ENCODE measurements at regions not wholly inside any gene's neighbourhood (a gene's known extent, or its start where the extent isn't known, plus 50 kb on each side); places are given as distances from the start of the nearest gene placed in this dataset.

GRCh38 chr20:39812116-39812515 is 850.0 kb downstream of the DHX35 start:
- Histone ChIP-seq H3K79me2 (ENCODE audit: insufficient read depth, low read length) (no peaks in the 10 kb centered on the region), H3K27ac (ENCODE audit: low read depth, low read length, poor library complexity, severe bottlenecking) (no peak overlapping the region), H3K9me2 (ENCODE audit: low read depth, low read length) (no peaks in the 10 kb centered on the region), H4K20me1 (ENCODE audit: insufficient read depth, low read length) (no peaks in the 10 kb centered on the region), H3K36me3 (ENCODE audit: insufficient read depth, low read length) (no peaks in the 10 kb centered on the region), H2AFZ (ENCODE audit: low read length) (no peak overlapping the region), H3K4me2 (ENCODE audit: low read length) (no peak overlapping the region), H3K9me3 (ENCODE audit: low read length) (no peaks in the 10 kb centered on the region), H3K4me3 (ENCODE audit: low read depth, low read length, poor library complexity, severe bottlenecking) (no peak overlapping the region), H3K4me1 (ENCODE audit: insufficient read depth, low read length, severe bottlenecking) (no peaks in the 10 kb centered on the region), H3K9ac (ENCODE audit: low read length) (no peak overlapping the region), H3K27me3 (ENCODE audit: insufficient read depth, low read length) (no peaks in the 10 kb centered on the region), H3F3A (ENCODE audit: insufficient read depth, low read length) (no peaks in the 10 kb centered on the region)
- TF ChIP-seq EZH2 (IDR thresholded peaks at IDR 0.05; ENCODE audit: borderline replicate concordance, low read length): no peak
- TF ChIP-seq CTCF (IDR thresholded peaks at IDR 0.05; ENCODE audit: low read length): no peak

GRCh38 chr20:39810309-39810708 is 848.2 kb downstream of the DHX35 start:
- Histone ChIP-seq H3K4me2 (ENCODE audit: low read length) (no peak overlapping the region), H3K9me3 (ENCODE audit: low read length) (no peaks in the 10 kb centered on the region), H3K9ac (ENCODE audit: low read length) (no peak overlapping the region), H3K4me3 (ENCODE audit: low read depth, low read length, poor library complexity, severe bottlenecking) (no peak overlapping the region), H3K36me3 (ENCODE audit: insufficient read depth, low read length) (no peaks in the 10 kb centered on the region), H4K20me1 (ENCODE audit: insufficient read depth, low read length) (no peaks in the 10 kb centered on the region), H3K4me1 (ENCODE audit: insufficient read depth, low read length, severe bottlenecking) (no peaks in the 10 kb centered on the region), H2AFZ (ENCODE audit: low read length) (no peak overlapping the region), H3F3A (ENCODE audit: insufficient read depth, low read length) (no peaks in the 10 kb centered on the region), H3K27me3 (ENCODE audit: insufficient read depth, low read length) (no peaks in the 10 kb centered on the region), H3K79me2 (ENCODE audit: insufficient read depth, low read length) (no peaks in the 10 kb centered on the region), H3K9me2 (ENCODE audit: low read depth, low read length) (no peaks in the 10 kb centered on the region), H3K27ac (ENCODE audit: low read depth, low read length, poor library complexity, severe bottlenecking) (no peak overlapping the region)
- TF ChIP-seq EZH2 (IDR thresholded peaks at IDR 0.05; ENCODE audit: borderline replicate concordance, low read length) (no peak), CTCF (IDR thresholded peaks at IDR 0.05; ENCODE audit: low read length) (no peak)

GRCh38 chr20:39808613-39809012 is 846.5 kb downstream of the DHX35 start:
- Histone ChIP-seq H4K20me1 (ENCODE audit: insufficient read depth, low read length) (no peaks in the 10 kb centered on the region), H3K9ac (ENCODE audit: low read length) (no peak overlapping the region), H3K4me2 (ENCODE audit: low read length) (no peak overlapping the region), H3K9me2 (ENCODE audit: low read depth, low read length) (no peaks in the 10 kb centered on the region), H3K79me2 (ENCODE audit: insufficient read depth, low read length) (no peaks in the 10 kb centered on the region), H3K4me3 (ENCODE audit: low read depth, low read length, poor library complexity, severe bottlenecking) (no peak overlapping the region), H3K36me3 (ENCODE audit: insufficient read depth, low read length) (no peaks in the 10 kb centered on the region), H3K27me3 (ENCODE audit: insufficient read depth, low read length) (no peaks in the 10 kb centered on the region), H3F3A (ENCODE audit: insufficient read depth, low read length) (no peaks in the 10 kb centered on the region), H2AFZ (ENCODE audit: low read length) (no peak overlapping the region), H3K4me1 (ENCODE audit: insufficient read depth, low read length, severe bottlenecking) (no peaks in the 10 kb centered on the region), H3K27ac (ENCODE audit: low read depth, low read length, poor library complexity, severe bottlenecking) (no peak overlapping the region), H3K9me3 (ENCODE audit: low read length) (no peaks in the 10 kb centered on the region)
- TF ChIP-seq CTCF (IDR thresholded peaks at IDR 0.05; ENCODE audit: low read length): no peak
- no peak for TF ChIP-seq EZH2 (IDR thresholded peaks at IDR 0.05; ENCODE audit: borderline replicate concordance, low read length)
